ENCODE measurements at regions not wholly inside any gene's neighbourhood (a gene's known extent, or its start where the extent isn't known, plus 50 kb on each side); places are given as distances from the start of the nearest gene placed in this dataset.

DNA sequence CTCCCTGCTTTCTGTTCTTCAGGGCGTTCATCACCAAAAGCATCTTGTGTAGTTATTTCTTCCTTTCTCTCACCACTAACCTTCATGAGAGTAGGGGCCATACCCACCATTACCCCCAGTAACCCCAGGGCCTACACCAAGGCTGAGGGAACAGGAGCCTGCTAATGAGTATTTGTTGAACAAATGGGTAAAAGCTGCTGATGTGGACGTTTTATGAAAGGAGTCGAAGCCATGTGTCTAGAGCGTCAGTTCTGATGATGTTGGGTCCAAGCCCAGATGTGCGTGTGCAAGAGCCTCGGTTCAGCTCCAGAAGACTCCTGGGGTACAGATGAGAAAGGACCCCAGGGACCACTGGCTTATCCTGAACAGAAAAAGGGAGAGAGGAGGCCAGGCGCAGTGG is 77.1 kb upstream of the TBC1D3K start:
- no peaks in the 10 kb centered on the region for H3K9me3 ChIP-seq (ENCODE audit: low read depth)
- H3K36me3 ChIP-seq, result no peaks in the 10 kb centered on the region
- H3K27me3 ChIP-seq, result peaks cover 10% of the 10 kb centered on the region
- no peak overlapping the region for H3K27ac ChIP-seq
- no peak for TF ChIP-seq CTCF (IDR thresholded peaks at IDR 0.05; ENCODE audit: low read depth, low read length)
- DNase-seq (ENCODE audit: low read depth in 1 of 2, low spot score in 1 of 2), result no peak
- H3K4me3 ChIP-seq, result no peak overlapping the region
- no peaks in the 10 kb centered on the region for H3K4me1 ChIP-seq (ENCODE audit: low read depth)

DNA sequence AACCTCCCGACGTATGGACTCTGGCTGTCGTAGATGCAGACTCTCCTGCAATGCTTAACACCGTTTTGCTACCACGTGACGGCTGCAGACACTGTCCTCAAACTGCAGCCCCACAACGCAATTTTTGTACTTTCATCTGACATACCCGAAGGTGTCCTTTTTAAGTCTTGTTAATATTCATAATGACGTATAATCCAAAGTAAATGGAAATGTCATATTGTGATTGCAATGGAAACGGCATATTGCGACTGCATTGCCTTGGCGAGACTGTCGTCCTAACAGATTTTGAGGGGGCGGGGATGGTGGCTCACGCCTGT is 79.3 kb upstream of the TBC1D3K start:
- Histone ChIP-seq H3K27me3 (peaks cover 10% of the 10 kb centered on the region), H3K27ac (no peak overlapping the region), H3K36me3 (no peaks in the 10 kb centered on the region), H3K9me3 (ENCODE audit: low read depth) (no peaks in the 10 kb centered on the region), H3K4me1 (ENCODE audit: low read depth) (no peaks in the 10 kb centered on the region), H3K4me3 (no peak overlapping the region)
- TF ChIP-seq CTCF (IDR thresholded peaks at IDR 0.05; ENCODE audit: low read depth, low read length), result no peak
- DNase-seq (ENCODE audit: low read depth in 1 of 2, low spot score in 1 of 2), result no peak

- H3K36me3 ChIP-seq, result no peaks in the 10 kb centered on the region
- no peak overlapping the region for H3K4me3 ChIP-seq
- no peaks in the 10 kb centered on the region for H3K9me3 ChIP-seq (ENCODE audit: low read depth)
- H3K4me1 ChIP-seq (ENCODE audit: low read depth), result no peaks in the 10 kb centered on the region
- peaks cover 10% of the 10 kb centered on the region for H3K27me3 ChIP-seq
- peak; percentile 53 to 67 for DNase-seq (ENCODE audit: low read depth in 1 of 2, low spot score in 1 of 2)
- H3K27ac ChIP-seq, result no peak overlapping the region
- peak; percentile 86 for TF ChIP-seq CTCF (IDR thresholded peaks at IDR 0.05; ENCODE audit: low read depth, low read length)
These were observed 79.8 kb upstream of the TBC1D3K start for GRCh38 chr17:37844158-37844976.

DNA sequence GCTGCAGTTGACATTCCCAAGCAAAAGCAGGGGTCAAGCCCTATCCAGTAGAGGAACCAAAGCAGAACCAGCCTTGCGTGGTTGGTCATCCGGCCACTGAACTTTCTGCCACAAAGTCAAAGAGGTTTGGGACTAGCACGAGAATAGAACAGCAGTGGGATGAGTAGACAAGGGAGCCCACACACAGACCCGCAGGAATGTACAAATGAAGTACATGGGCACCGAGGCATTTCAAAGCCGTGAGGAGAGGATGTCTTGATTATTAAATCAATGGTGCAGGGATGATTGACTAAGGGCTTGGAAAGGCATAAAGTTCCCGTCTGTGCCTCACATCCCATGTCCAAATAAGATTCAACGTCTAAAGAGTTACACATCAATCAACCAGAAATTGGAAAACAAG is 81.8 kb upstream of the TBC1D3K start:
- no peak for TF ChIP-seq CTCF (IDR thresholded peaks at IDR 0.05; ENCODE audit: low read depth, low read length)

DNA sequence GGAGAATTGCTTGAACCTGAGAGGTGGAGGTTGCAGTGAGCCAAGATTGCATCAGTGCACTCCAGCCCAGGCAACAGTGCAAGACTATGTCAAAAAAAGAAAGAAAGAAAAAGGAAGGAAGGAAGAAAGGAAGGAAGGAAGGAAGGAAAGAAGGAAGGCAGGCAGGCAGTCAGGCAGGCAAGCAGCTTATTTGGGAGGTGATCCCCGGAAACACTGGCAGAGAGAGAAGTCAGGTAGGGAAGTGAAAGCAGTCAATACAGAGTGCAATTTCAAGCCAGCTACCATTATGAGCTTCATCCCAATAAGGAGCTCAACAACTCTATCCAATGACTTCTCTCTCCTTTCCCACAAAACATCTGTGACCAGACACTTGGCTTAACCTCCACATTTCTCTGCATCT is 83.0 kb upstream of the TBC1D3K start:
- H3K9me3 ChIP-seq (ENCODE audit: low read depth), result no peaks in the 10 kb centered on the region
- no peak for TF ChIP-seq CTCF (IDR thresholded peaks at IDR 0.05; ENCODE audit: low read depth, low read length)
- H3K4me1 ChIP-seq (ENCODE audit: low read depth), result no peaks in the 10 kb centered on the region
- H3K4me3 ChIP-seq, result no peak overlapping the region
- H3K36me3 ChIP-seq, result no peaks in the 10 kb centered on the region
- peaks cover 10% of the 10 kb centered on the region for H3K27me3 ChIP-seq
- no peak for DNase-seq (ENCODE audit: low read depth in 1 of 2, low spot score in 1 of 2)
- no peak overlapping the region for H3K27ac ChIP-seq

More for the DNA sequence above, 81.8 kb upstream of the TBC1D3K start:
- no peaks in the 10 kb centered on the region for H3K36me3 ChIP-seq
- H3K27ac ChIP-seq, result no peak overlapping the region
- H3K4me3 ChIP-seq, result no peak overlapping the region
- no peak for DNase-seq (ENCODE audit: low read depth in 1 of 2, low spot score in 1 of 2)
- H3K4me1 ChIP-seq (ENCODE audit: low read depth), result no peaks in the 10 kb centered on the region
- H3K27me3 ChIP-seq, result peaks cover 10% of the 10 kb centered on the region
- H3K9me3 ChIP-seq (ENCODE audit: low read depth), result no peaks in the 10 kb centered on the region
